CD14-positive monocyte (primary cell): ENCODE measurements at regions not wholly inside any gene's neighbourhood (a gene's known extent, or its start where the extent isn't known, plus 50 kb on each side); places are given as distances from the start of the nearest gene placed in this dataset.

Experiments
- DNase-seq, 3 donors: peaks; one replicate each; pipeline ENCODE4 v3.0.0-alpha.2; 2011 to 2022
- H2AFZ ChIP-seq: 2 replicates; pipeline ENCODE4 v1.6.0; 2012; ENCODE audit warnings: mild to moderate bottlenecking, low read depth, low read length, inconsistent platforms; ENCODE audit not compliant: insufficient read depth, poor library complexity, severe bottlenecking
- H3K27ac ChIP-seq, 2 donors: 1 replicate in 1 of 2; 2 replicates in 1 of 2; pipeline ENCODE4 v1.5.1; 2012 to 2013; ENCODE audit warnings: low read length in 2 of 2, control low read depth in 1 of 2, inconsistent platforms in 1 of 2, low read depth in 1 of 2, mild to moderate bottlenecking in 1 of 2
- H3K27me3 ChIP-seq, 2 donors: one replicate each; pipeline versions ENCODE4 v1.6.0 to v1.6.1; 2011 to 2013; ENCODE audit warnings: low read length in 2 of 2; ENCODE audit not compliant: control insufficient read depth in 2 of 2, insufficient read depth in 2 of 2
- H3K36me3 ChIP-seq, 2 donors: replicated peaks in 1 of 2; 1 replicate in 1 of 2; 2 replicates in 1 of 2; pipeline versions ENCODE4 v1.5.1 to v1.6.1; 2012 to 2013; ENCODE audit warnings: low read length in 2 of 2, control low read depth in 1 of 2, inconsistent platforms in 1 of 2, mild to moderate bottlenecking in 1 of 2; ENCODE audit not compliant: insufficient read depth in 2 of 2, control insufficient read depth in 1 of 2
- H3K4me1 ChIP-seq, 2 donors: 1 replicate in 1 of 2; 2 replicates in 1 of 2; pipeline versions ENCODE4 v1.5.1 to v1.6.1; 2012 to 2013; ENCODE audit warnings: low read length in 2 of 2, control low read depth in 1 of 2, inconsistent platforms in 1 of 2, mild to moderate bottlenecking in 1 of 2, moderate library complexity in 1 of 2; ENCODE audit not compliant: insufficient read depth in 2 of 2, control insufficient read depth in 1 of 2
- H3K4me2 ChIP-seq: replicated peaks from 2 replicates; pipeline ENCODE3; 2012; ENCODE audit warnings: low read length, moderate library complexity, mild to moderate bottlenecking; ENCODE audit not compliant: poor library complexity, severe bottlenecking; ENCODE audit errors: extremely low read depth
- H3K4me3 ChIP-seq, 3 experiments: fragments of 200-600 bp in 1 of 3; sonication (generic) in 1 of 3; replicated peaks in 1 of 3; 1 replicate in 2 of 3; 2 replicates in 1 of 3; pipeline ENCODE4 v1.5.1; 2011 to 2013; ENCODE audit warnings: low read length in 3 of 3, mild to moderate bottlenecking in 3 of 3, control low read depth in 2 of 3, low read depth in 2 of 3, inconsistent platforms in 1 of 3, moderate library complexity in 1 of 3
- H3K79me2 ChIP-seq: 2 replicates; pipeline ENCODE4 v1.6.0; 2012; ENCODE audit warnings: mild to moderate bottlenecking, control low read depth, inconsistent platforms, low read length, moderate library complexity; ENCODE audit not compliant: insufficient read depth
- H3K9ac ChIP-seq: 2 replicates; pipeline ENCODE4 v1.6.0; 2017; ENCODE audit warnings: low read length, mild to moderate bottlenecking; ENCODE audit not compliant: insufficient read depth, poor library complexity, severe bottlenecking
- H3K9me3 ChIP-seq, 2 donors: replicated peaks in 1 of 2; 1 replicate in 1 of 2; 2 replicates in 1 of 2; pipeline versions ENCODE4 v1.5.1 to v1.6.1; 2012 to 2013; ENCODE audit warnings: low read length in 2 of 2, control low read depth in 1 of 2; ENCODE audit not compliant: control insufficient read depth in 1 of 2, insufficient read depth in 1 of 2
- H4K20me1 ChIP-seq: 2 replicates; pipeline ENCODE4 v1.6.0; 2012; ENCODE audit warnings: mild to moderate bottlenecking, low read length, control low read depth, moderate library complexity; ENCODE audit not compliant: insufficient read depth
- H3K27ac Mint-ChIP-seq, 7 donors: one replicate each; pipeline ENCODE4 v1.8.0; 2020; ENCODE audit warnings: mild to moderate bottlenecking in 7 of 7, mixed read lengths in 7 of 7, moderate library complexity in 6 of 7, inconsistent platforms in 2 of 7
- H3K27me3 Mint-ChIP-seq, 3 donors: one replicate each; pipeline ENCODE4 v1.8.0; 2021 to 2022; ENCODE audit warnings: low read depth in 3 of 3, mild to moderate bottlenecking in 3 of 3, mixed read lengths in 3 of 3, moderate library complexity in 3 of 3, inconsistent platforms in 1 of 3
- H3K36me3 Mint-ChIP-seq, 2 donors: one replicate each; pipeline ENCODE4 v1.8.0; 2020; ENCODE audit warnings: mixed read lengths in 2 of 2, inconsistent platforms in 1 of 2, mild to moderate bottlenecking in 1 of 2
- H3K4me1 Mint-ChIP-seq: one replicate; pipeline ENCODE4 v1.8.0; 2020; ENCODE audit warnings: mild to moderate bottlenecking, mixed read lengths
- H3K4me3 Mint-ChIP-seq, 2 donors: one replicate each; pipeline ENCODE4 v1.8.0; 2020; ENCODE audit warnings: mild to moderate bottlenecking in 2 of 2, mixed read lengths in 2 of 2, moderate library complexity in 1 of 2
- H3K9me3 Mint-ChIP-seq, 7 donors: one replicate each; pipeline ENCODE4 v1.8.0; 2020 to 2022; ENCODE audit warnings: mixed read lengths in 7 of 7, mild to moderate bottlenecking in 6 of 7, moderate library complexity in 6 of 7, inconsistent platforms in 2 of 7
- WGBS: methylation state at CpG from one replicate; pipeline ENCODE4 v1.1.5; 2013; ENCODE audit warnings: missing lambda C conversion rate; ENCODE audit not compliant: insufficient coverage; 5-methylcytosine and 5-hydroxymethylcytosine counted together
- intact Hi-C, 2 donors: fragments of 100-400 bp; cut with micrococcal nuclease; formaldehyde crosslinking; loops; one replicate each; pipeline versions ENCODE4 v1.15.0 to v1.15.1; 2023
- TF ChIP-seq, protein P1 (sequence below): fragments of 200-600 bp; IDR thresholded peaks from one replicate; pipeline ENCODE4 v1.8.0; 2022; ENCODE audit warnings: antibody characterized with exemption, mild to moderate bottlenecking

DNA sequence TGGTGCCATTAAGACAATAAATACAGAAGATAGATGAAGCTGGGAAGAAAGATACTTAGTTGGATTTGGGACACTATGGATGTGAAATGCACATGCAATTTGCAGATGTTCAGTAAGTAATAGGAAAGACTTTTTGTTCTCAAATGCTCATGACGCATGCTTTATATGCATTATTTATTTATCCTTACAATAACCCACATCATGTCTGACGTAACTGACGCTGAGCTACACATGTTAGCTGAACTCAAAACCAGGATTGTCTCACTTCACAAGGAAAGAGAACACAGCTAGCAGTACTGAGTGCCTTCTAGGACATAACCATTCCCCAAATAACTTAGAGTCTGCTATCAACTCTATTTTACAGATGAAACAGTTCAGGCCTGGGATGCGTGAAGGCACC lies 463.4 kb downstream of the FGF9 start:
- Histone ChIP-seq H3K9me3 (peaks cover 5 to 6% of the 10 kb centered on the region in 2 donors), H3K27me3 (no peaks in the 10 kb centered on the region), H4K20me1 (no peaks in the 10 kb centered on the region), H3K4me1 (no peaks in the 10 kb centered on the region), H3K4me3 (no peak overlapping the region), H3K36me3 (no peaks in the 10 kb centered on the region), H3K9ac (no peak overlapping the region), H3K27ac (no peak overlapping the region), H2AFZ (no peak overlapping the region), H3K79me2 (no peaks in the 10 kb centered on the region), H3K4me2 (no peak overlapping the region)
- 83% methylated on average over 3 of the region's 4 CpGs for WGBS
- Mint-ChIP-seq H3K27ac (no peak overlapping the region), H3K4me3 (no peak overlapping the region), H3K4me1 (no peaks in the 10 kb centered on the region), H3K36me3 (no peaks in the 10 kb centered on the region), H3K27me3 (peaks cover 2 to 9% (median 2%) of the 10 kb centered on the region in 3 donors), H3K9me3 (peaks cover 8 to 15% (median 10%) of the 10 kb centered on the region in 7 donors)
- intact Hi-C loops = no loop called here
- no peak for DNase-seq
- TF ChIP-seq, protein P1, sequence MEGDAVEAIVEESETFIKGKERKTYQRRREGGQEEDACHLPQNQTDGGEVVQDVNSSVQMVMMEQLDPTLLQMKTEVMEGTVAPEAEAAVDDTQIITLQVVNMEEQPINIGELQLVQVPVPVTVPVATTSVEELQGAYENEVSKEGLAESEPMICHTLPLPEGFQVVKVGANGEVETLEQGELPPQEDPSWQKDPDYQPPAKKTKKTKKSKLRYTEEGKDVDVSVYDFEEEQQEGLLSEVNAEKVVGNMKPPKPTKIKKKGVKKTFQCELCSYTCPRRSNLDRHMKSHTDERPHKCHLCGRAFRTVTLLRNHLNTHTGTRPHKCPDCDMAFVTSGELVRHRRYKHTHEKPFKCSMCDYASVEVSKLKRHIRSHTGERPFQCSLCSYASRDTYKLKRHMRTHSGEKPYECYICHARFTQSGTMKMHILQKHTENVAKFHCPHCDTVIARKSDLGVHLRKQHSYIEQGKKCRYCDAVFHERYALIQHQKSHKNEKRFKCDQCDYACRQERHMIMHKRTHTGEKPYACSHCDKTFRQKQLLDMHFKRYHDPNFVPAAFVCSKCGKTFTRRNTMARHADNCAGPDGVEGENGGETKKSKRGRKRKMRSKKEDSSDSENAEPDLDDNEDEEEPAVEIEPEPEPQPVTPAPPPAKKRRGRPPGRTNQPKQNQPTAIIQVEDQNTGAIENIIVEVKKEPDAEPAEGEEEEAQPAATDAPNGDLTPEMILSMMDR = no peak

DNA sequence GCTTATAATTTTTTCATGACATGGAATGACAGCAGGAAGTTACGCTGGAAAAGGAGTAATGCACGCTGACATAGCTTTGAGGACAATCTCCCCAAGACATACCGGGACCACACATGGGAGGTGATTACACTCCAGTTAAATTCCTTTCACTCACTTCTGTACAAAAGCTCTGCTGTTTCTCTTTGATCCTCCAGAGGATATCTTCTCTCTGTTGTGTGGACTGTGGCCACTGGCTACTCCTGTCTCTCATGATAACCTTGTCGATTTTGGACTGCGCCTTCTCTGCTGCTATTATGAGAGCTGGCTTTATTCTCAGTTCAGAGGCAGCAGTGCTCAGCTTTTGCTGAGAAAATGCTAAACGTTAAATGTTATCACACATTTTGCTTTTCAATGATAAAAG lies 464.6 kb downstream of the FGF9 start:
- Histone ChIP-seq H3K4me1 (no peaks in the 10 kb centered on the region), H3K27ac (no peak overlapping the region), H3K4me2 (no peak overlapping the region), H3K27me3 (no peaks in the 10 kb centered on the region), H3K9ac (no peak overlapping the region), H2AFZ (no peak overlapping the region), H3K79me2 (no peaks in the 10 kb centered on the region), H4K20me1 (no peaks in the 10 kb centered on the region), H3K9me3 (no peaks in the 10 kb centered on the region), H3K4me3 (no peak overlapping the region), H3K36me3 (no peaks in the 10 kb centered on the region)
- DNase-seq = no peak
- Mint-ChIP-seq H3K4me1 (no peaks in the 10 kb centered on the region), H3K4me3 (no peak overlapping the region), H3K27ac (no peak overlapping the region), H3K27me3 (peaks cover 2 to 9% (median 4%) of the 10 kb centered on the region in 3 donors), H3K9me3 (peaks cover 2 to 9% (median 5%) of the 10 kb centered on the region in 7 donors), H3K36me3 (no peaks in the 10 kb centered on the region)
- TF ChIP-seq, protein P1 = no peak
- intact Hi-C loops = no loop called here
- WGBS = 95% methylated on average over 2 of the region's 6 CpGs
